ENCODE measurements at regions not wholly inside any gene's neighbourhood (a gene's known extent, or its start where the extent isn't known, plus 50 kb on each side); places are given as distances from the start of the nearest gene placed in this dataset.

GRCh38 chr20:24827603-24828295, 121.3 kb upstream of the CST7 start:
- Mint-ChIP-seq H3K4me1 (no peaks in the 10 kb centered on the region), H3K9me3 (no peaks in the 10 kb centered on the region), H3K27ac (no peak overlapping the region), H3K27me3 (ENCODE audit: low read depth, poor library complexity) (peaks cover 10% of the 10 kb centered on the region), H3K4me3 (no peak overlapping the region), H3K36me3 (ENCODE audit: low read depth) (no peaks in the 10 kb centered on the region)
- DNase-seq = no peak
- no peak for TF ChIP-seq CTCF (IDR thresholded peaks at IDR 0.05)

GRCh38 chr20:24828992-24829648, 119.9 kb upstream of the CST7 start:
- H3K4me3 Mint-ChIP-seq = no peak overlapping the region
- TF ChIP-seq CTCF (IDR thresholded peaks at IDR 0.05) = no peak
- H3K27ac Mint-ChIP-seq = no peak overlapping the region
- H3K4me1 Mint-ChIP-seq = no peaks in the 10 kb centered on the region
- no peak for DNase-seq
- H3K36me3 Mint-ChIP-seq (ENCODE audit: low read depth) = no peaks in the 10 kb centered on the region
- peaks cover 15% of the 10 kb centered on the region for H3K27me3 Mint-ChIP-seq (ENCODE audit: low read depth, poor library complexity)
- no peaks in the 10 kb centered on the region for H3K9me3 Mint-ChIP-seq

- no peaks in the 10 kb centered on the region for H3K36me3 Mint-ChIP-seq (ENCODE audit: low read depth)
- no peaks in the 10 kb centered on the region for H3K9me3 Mint-ChIP-seq
- peaks cover 15% of the 10 kb centered on the region for H3K27me3 Mint-ChIP-seq (ENCODE audit: low read depth, poor library complexity)
- TF ChIP-seq CTCF (IDR thresholded peaks at IDR 0.05) = no peak
- H3K4me3 Mint-ChIP-seq = no peak overlapping the region
- no peak for DNase-seq
- peak overlapping the region; percentile 42 for H3K27ac Mint-ChIP-seq
- H3K4me1 Mint-ChIP-seq = no peaks in the 10 kb centered on the region
These were observed 119.3 kb upstream of the CST7 start for GRCh38 chr20:24829649-24830370.

- no peak for DNase-seq
- H3K36me3 Mint-ChIP-seq (ENCODE audit: low read depth) = no peaks in the 10 kb centered on the region
- H3K27me3 Mint-ChIP-seq (ENCODE audit: low read depth, poor library complexity) = peaks cover 15% of the 10 kb centered on the region
- H3K4me3 Mint-ChIP-seq = no peak overlapping the region
- TF ChIP-seq CTCF (IDR thresholded peaks at IDR 0.05) = no peak
- H3K4me1 Mint-ChIP-seq = no peaks in the 10 kb centered on the region
- no peaks in the 10 kb centered on the region for H3K9me3 Mint-ChIP-seq
- H3K27ac Mint-ChIP-seq = no peak overlapping the region
These were observed 118.4 kb upstream of the CST7 start for GRCh38 chr20:24830649-24831048.

GRCh38 chr20:24831232-24831631, 117.8 kb upstream of the CST7 start:
- H3K27ac Mint-ChIP-seq = no peak overlapping the region
- no peak overlapping the region for H3K4me3 Mint-ChIP-seq
- no peaks in the 10 kb centered on the region for H3K4me1 Mint-ChIP-seq
- H3K36me3 Mint-ChIP-seq (ENCODE audit: low read depth) = no peaks in the 10 kb centered on the region
- H3K27me3 Mint-ChIP-seq (ENCODE audit: low read depth, poor library complexity) = peaks cover 11% of the 10 kb centered on the region
- no peaks in the 10 kb centered on the region for H3K9me3 Mint-ChIP-seq
- no peak for DNase-seq
- no peak for TF ChIP-seq CTCF (IDR thresholded peaks at IDR 0.05)

Data from nephron progenitor cell (in vitro differentiated cells).